ENCODE measurements at regions not wholly inside any gene's neighbourhood (a gene's known extent, or its start where the extent isn't known, plus 50 kb on each side); places are given as distances from the start of the nearest gene placed in this dataset.

- no peak for ATAC-seq (replicated peaks)
- no peak overlapping the region for H3K4me3 Mint-ChIP-seq
- H3K36me3 Mint-ChIP-seq (ENCODE audit: low read depth), result no peaks in the 10 kb centered on the region
- H3K27ac Mint-ChIP-seq, result no peak overlapping the region
- peaks cover 7% of the 10 kb centered on the region for H3K27me3 Mint-ChIP-seq
- H3K9me3 Mint-ChIP-seq, result no peaks in the 10 kb centered on the region
- no peaks in the 10 kb centered on the region for H3K4me1 Mint-ChIP-seq
Measured at GRCh38 chr3:40803311-40803710, 278.6 kb downstream of the ZNF621 start.

GRCh38 chr3:40805456-40805855, 280.7 kb downstream of the ZNF621 start:
- Mint-ChIP-seq H3K4me1 (no peaks in the 10 kb centered on the region), H3K9me3 (no peaks in the 10 kb centered on the region), H3K27ac (no peak overlapping the region), H3K36me3 (ENCODE audit: low read depth) (no peaks in the 10 kb centered on the region), H3K4me3 (no peak overlapping the region), H3K27me3 (peaks cover 3% of the 10 kb centered on the region)
- ATAC-seq (replicated peaks), result no peak

GRCh38 chr3:40810813-40811212, 286.1 kb downstream of the ZNF621 start:
- ATAC-seq (replicated peaks), result no peak
- Mint-ChIP-seq H3K4me3 (no peak overlapping the region), H3K9me3 (peaks cover 13% of the 10 kb centered on the region), H3K27ac (no peak overlapping the region), H3K27me3 (peaks cover 8% of the 10 kb centered on the region), H3K4me1 (no peaks in the 10 kb centered on the region), H3K36me3 (ENCODE audit: low read depth) (no peaks in the 10 kb centered on the region)

DNA sequence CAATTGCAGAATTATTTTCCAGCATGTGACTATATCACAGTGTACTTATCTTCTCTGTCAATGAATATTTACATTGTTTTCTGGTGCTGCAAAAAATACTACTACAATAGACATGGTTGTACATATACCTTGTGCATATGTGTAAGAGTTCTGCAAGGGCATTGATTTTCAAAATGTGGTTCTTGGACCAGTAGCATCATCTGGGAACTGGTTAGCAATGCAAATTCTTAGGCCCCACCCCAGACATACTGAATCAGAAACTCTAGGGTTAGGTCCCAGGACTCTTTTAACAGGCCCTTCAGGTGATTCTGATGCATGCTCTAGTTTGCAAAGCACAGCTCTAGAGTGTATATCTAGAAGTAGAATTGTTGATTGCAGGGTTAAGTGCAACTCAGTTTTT, 292.3 kb downstream of the ZNF621 start:
- no peak for ATAC-seq (replicated peaks)
- Mint-ChIP-seq H3K27ac (no peak overlapping the region), H3K36me3 (ENCODE audit: low read depth) (no peaks in the 10 kb centered on the region), H3K9me3 (peaks cover 7% of the 10 kb centered on the region), H3K4me3 (no peak overlapping the region), H3K4me1 (no peaks in the 10 kb centered on the region), H3K27me3 (peaks cover 15% of the 10 kb centered on the region)

DNA sequence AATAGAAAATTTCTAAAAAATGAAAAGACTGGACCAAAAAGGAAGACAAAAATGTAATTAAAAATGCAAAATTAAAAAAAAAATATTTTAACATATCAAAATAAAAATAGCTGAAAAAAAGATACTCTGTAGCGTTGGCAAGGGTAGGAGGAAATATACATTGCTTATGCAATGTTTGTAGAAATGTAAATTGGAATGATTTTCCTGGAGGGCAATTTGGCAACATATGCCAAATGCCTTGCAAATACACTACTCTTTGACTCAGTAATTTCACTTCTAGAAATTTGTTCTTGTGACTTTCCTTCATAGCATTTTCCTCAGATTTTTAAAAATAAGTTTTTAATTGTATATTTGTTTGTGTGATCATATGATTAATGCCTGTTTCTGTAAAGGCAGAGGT, 296.6 kb downstream of the ZNF621 start:
- Mint-ChIP-seq H3K27me3 (peaks cover 4% of the 10 kb centered on the region), H3K4me1 (no peaks in the 10 kb centered on the region), H3K9me3 (no peaks in the 10 kb centered on the region), H3K27ac (no peak overlapping the region), H3K36me3 (ENCODE audit: low read depth) (no peaks in the 10 kb centered on the region), H3K4me3 (no peak overlapping the region)
- ATAC-seq (replicated peaks), result no peak

- Mint-ChIP-seq H3K36me3 (ENCODE audit: low read depth) (no peaks in the 10 kb centered on the region), H3K4me3 (no peak overlapping the region), H3K4me1 (no peaks in the 10 kb centered on the region), H3K27ac (no peak overlapping the region), H3K9me3 (no peaks in the 10 kb centered on the region), H3K27me3 (peaks cover 4% of the 10 kb centered on the region)
- ATAC-seq (replicated peaks), result no peak
Measured at GRCh38 chr3:40827226-40827625, 302.5 kb downstream of the ZNF621 start.

GRCh38 chr3:40827942-40828688, 303.4 kb downstream of the ZNF621 start:
- Mint-ChIP-seq H3K4me3 (no peak overlapping the region), H3K36me3 (ENCODE audit: low read depth) (no peaks in the 10 kb centered on the region), H3K4me1 (no peaks in the 10 kb centered on the region), H3K27me3 (peaks cover 8% of the 10 kb centered on the region), H3K9me3 (no peaks in the 10 kb centered on the region), H3K27ac (no peak overlapping the region)
- no peak for ATAC-seq (replicated peaks)

DNA sequence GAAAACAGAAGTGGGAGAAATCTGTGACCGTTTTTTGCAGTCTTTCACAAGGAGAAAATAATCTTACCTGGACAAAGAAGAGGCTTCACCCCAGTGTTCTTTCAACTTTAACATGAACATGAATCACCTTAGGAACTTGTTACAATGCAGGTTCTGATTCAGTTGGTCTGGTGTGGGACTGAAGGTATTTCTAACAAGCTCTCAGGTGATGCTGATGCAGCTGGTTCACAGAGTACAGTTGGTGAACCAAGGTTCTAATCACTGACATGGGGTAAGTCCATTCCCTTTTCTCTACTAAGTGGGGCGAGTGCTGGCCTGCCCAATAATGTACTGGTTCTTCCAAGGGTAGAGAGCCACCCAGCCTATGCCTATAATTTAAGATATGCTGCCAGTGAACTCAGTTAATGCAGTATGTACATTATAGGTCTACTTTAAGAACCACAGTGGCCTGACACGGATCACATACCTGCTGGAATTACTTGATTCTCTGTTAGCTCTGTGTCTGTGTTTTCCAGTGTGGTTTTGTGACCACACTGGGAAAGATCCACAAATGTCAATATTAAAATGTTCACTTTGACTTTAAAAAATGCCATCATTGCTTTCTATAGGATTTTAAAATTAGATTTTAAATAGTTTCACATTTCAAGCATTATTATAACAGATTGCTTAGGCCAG, 304.1 kb downstream of the ZNF621 start:
- peaks cover 11% of the 10 kb centered on the region for H3K27me3 Mint-ChIP-seq
- H3K9me3 Mint-ChIP-seq, result no peaks in the 10 kb centered on the region
- H3K27ac Mint-ChIP-seq, result no peak overlapping the region
- no peak overlapping the region for H3K4me3 Mint-ChIP-seq
- H3K4me1 Mint-ChIP-seq, result no peaks in the 10 kb centered on the region
- no peak for ATAC-seq (replicated peaks)
- H3K36me3 Mint-ChIP-seq (ENCODE audit: low read depth), result no peaks in the 10 kb centered on the region

GRCh38 chr3:40829876-40830275, 305.1 kb downstream of the ZNF621 start:
- Mint-ChIP-seq H3K27ac (no peak overlapping the region), H3K9me3 (no peaks in the 10 kb centered on the region), H3K36me3 (ENCODE audit: low read depth) (no peaks in the 10 kb centered on the region), H3K27me3 (peaks cover 16% of the 10 kb centered on the region), H3K4me1 (no peaks in the 10 kb centered on the region), H3K4me3 (no peak overlapping the region)
- ATAC-seq (replicated peaks), result no peak

DNA sequence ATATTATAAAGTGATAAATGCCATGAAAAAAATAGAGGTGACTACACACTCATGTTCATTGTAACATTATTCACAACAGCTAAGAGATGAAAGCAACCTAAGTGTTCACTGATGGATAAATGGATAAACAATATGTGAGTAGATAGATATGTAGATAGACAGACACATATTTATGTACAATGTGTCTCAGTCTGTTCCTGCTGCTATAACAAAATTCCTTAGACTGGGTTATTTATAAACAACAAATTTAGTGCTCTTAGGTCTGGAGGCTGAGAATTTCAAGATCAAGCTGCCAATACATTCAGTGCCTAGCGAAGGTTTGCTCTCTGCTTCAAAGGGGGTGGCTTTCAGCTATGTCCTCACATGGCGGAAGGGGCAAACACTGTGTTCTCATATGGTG, 312.5 kb downstream of the ZNF621 start:
- H3K9me3 Mint-ChIP-seq, result no peaks in the 10 kb centered on the region
- peaks cover 4% of the 10 kb centered on the region for H3K4me1 Mint-ChIP-seq
- no peak overlapping the region for H3K4me3 Mint-ChIP-seq
- ATAC-seq (replicated peaks), result no peak
- H3K27ac Mint-ChIP-seq, result no peak overlapping the region
- H3K27me3 Mint-ChIP-seq, result peaks cover 11% of the 10 kb centered on the region
- no peaks in the 10 kb centered on the region for H3K36me3 Mint-ChIP-seq (ENCODE audit: low read depth)

DNA sequence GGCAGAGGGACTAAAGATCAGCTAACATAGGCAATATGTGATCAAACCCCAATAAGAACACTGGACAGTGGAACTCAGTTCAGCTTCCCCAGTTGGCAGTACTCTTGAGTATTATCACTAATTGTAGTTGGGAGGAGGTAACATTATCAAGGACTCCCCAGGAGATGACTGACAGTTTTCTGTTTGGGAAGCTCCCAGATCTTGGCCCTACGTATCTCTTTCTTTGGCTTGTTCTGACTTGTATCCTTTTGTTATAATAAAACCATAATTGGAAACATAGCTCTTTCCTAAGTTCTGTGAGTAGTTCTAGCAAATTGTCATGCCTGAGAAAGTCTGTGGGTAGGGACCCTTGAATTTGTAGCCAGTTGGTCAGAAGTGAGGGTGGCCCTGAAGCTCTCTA, 316.4 kb downstream of the ZNF621 start:
- H3K27ac Mint-ChIP-seq, result no peak overlapping the region
- peaks cover 4% of the 10 kb centered on the region for H3K9me3 Mint-ChIP-seq
- no peaks in the 10 kb centered on the region for H3K36me3 Mint-ChIP-seq (ENCODE audit: low read depth)
- H3K4me3 Mint-ChIP-seq, result no peak overlapping the region
- ATAC-seq (replicated peaks), result no peak
- H3K27me3 Mint-ChIP-seq, result peaks cover 8% of the 10 kb centered on the region
- peaks cover 4% of the 10 kb centered on the region for H3K4me1 Mint-ChIP-seq

DNA sequence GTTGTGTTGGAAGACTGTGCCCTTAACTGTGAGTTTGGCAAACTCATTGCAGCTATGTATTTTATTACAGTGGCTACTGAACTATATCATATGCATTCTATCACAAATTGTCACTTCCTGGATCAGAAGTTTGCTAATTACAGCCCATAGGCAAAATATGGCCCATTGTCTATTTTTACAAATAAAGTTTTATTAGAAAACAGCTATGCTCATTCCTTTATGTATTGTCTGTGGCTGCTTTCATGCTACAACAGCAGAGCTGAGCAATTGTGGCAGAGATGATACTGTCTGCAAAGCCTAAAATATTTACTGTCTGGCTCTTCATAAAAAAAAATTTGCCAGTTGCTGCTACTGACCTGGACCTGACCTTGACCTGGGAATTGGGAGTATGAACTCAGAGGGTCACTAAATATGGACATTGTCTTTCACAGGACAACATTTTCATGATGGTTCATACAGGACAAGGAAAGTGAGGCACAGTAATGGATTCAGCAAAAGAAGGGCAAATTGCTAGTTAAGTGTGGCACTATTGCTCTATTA, 316.9 kb downstream of the ZNF621 start:
- H3K9me3 Mint-ChIP-seq, result peaks cover 4% of the 10 kb centered on the region
- H3K27ac Mint-ChIP-seq, result no peak overlapping the region
- ATAC-seq (replicated peaks), result no peak
- peaks cover 12% of the 10 kb centered on the region for H3K27me3 Mint-ChIP-seq
- H3K4me1 Mint-ChIP-seq, result peaks cover 4% of the 10 kb centered on the region
- no peaks in the 10 kb centered on the region for H3K36me3 Mint-ChIP-seq (ENCODE audit: low read depth)
- H3K4me3 Mint-ChIP-seq, result no peak overlapping the region

GRCh38 chr3:40842714-40843113, 318.0 kb downstream of the ZNF621 start:
- Mint-ChIP-seq H3K36me3 (ENCODE audit: low read depth) (no peaks in the 10 kb centered on the region), H3K4me1 (peaks cover 4% of the 10 kb centered on the region), H3K9me3 (peaks cover 4% of the 10 kb centered on the region), H3K4me3 (no peak overlapping the region), H3K27me3 (peaks cover 14% of the 10 kb centered on the region), H3K27ac (no peak overlapping the region)
- no peak for ATAC-seq (replicated peaks)

DNA sequence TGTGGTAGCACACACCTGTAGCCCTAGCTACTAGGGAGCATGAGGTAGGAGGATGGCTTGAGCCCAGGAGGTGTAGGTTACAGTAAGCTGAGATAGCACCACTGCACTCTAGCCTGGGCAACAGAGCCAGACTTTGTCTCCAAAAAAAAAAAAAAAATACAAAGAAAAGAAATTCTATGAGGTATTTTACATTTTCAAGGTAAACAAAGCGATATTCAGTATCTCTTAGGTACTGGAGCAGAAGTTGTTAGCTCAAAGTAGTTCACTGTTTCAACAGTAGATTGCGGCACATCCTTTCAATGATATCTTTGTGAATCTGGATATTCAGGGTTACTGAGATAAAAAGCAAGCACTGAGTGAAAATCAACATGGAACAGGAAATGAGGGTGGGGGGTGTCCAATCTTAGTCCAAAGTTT, 318.5 kb downstream of the ZNF621 start:
- no peak for ATAC-seq (replicated peaks)
- Mint-ChIP-seq H3K4me1 (peaks cover 4% of the 10 kb centered on the region), H3K9me3 (peaks cover 4% of the 10 kb centered on the region), H3K27me3 (peaks cover 14% of the 10 kb centered on the region), H3K27ac (no peak overlapping the region), H3K4me3 (no peak overlapping the region), H3K36me3 (ENCODE audit: low read depth) (no peaks in the 10 kb centered on the region)

- Mint-ChIP-seq H3K27me3 (peaks cover 14% of the 10 kb centered on the region), H3K9me3 (peaks cover 4% of the 10 kb centered on the region), H3K4me3 (no peak overlapping the region), H3K36me3 (ENCODE audit: low read depth) (no peaks in the 10 kb centered on the region), H3K4me1 (peaks cover 4% of the 10 kb centered on the region), H3K27ac (no peak overlapping the region)
- ATAC-seq (replicated peaks), result no peak
Measured at GRCh38 chr3:40843851-40844548, 319.2 kb downstream of the ZNF621 start.
